HCT116 (cell line): ENCODE measurements at regions not wholly inside any gene's neighbourhood (a gene's known extent, or its start where the extent isn't known, plus 50 kb on each side); places are given as distances from the start of the nearest gene placed in this dataset.

Source experiments
- ATAC-seq: fragments of 200-7000 bp; cut with Tn5 transposase; 2 replicates; pipeline ENCODE4 v1.9.1; 2020; ENCODE audit warnings: mild to moderate bottlenecking, moderate library complexity
- BruUV-seq: library from RNA; stranded (reverse); fragments of 400-500 nt; replicated peaks from 2 replicates; lab custom pipeline; 2021; lab: Mats Ljungman, UMichigan
- CTCF ChIA-PET: fragments of 300-600 bp; sonication (Branson Sonifier 250); formaldehyde crosslinking; loops from one replicate; lab custom pipeline; 2021; ENCODE audit warnings: antibody characterized with exemption; lab: Charles Lee
- POLR2A ChIA-PET: fragments of 300-600, 350-600 bp; sonication (Branson Sonifier 250); formaldehyde crosslinking; loops from one replicate; lab custom pipeline; 2021; ENCODE audit warnings: antibody characterized with exemption; lab: Charles Lee
- RAD21 ChIA-PET, 2 experiments: fragments of 300-600 bp; sonication (Branson Sonifier 250); formaldehyde crosslinking; loops; one replicate each; lab custom pipeline; 2023; ENCODE audit warnings: low total read pairs in 2 of 2; ENCODE audit not compliant: uncharacterized antibody in 2 of 2, unreplicated experiment in 2 of 2, low non-redundant PET in 1 of 2; lab: Charles Lee
- DNase-seq: peaks from one replicate; pipeline ENCODE4 v3.0.0-alpha.2; 2010; ENCODE audit warnings: low read depth, low spot score
- H2AFZ ChIP-seq: fragments of 200-600 bp; shearing (Covaris generic), sonication (generic); 2 replicates; pipeline ENCODE4 v1.6.1; 2017; ENCODE audit warnings: low read depth, mixed run types, mixed read lengths, antibody characterized with exemption, low read length; ENCODE audit not compliant: poor library complexity, severe bottlenecking
- H3K27ac ChIP-seq: 2 replicates; pipeline ENCODE4 v1.5.1; 2012; ENCODE audit warnings: low read depth, low read length
- H3K27me3 ChIP-seq: fragments of 200-600 bp; sonication (generic); 2 replicates; pipeline ENCODE4 v1.6.1; 2016; ENCODE audit warnings: mixed run types, low read length, mixed read lengths; ENCODE audit not compliant: insufficient read depth
- H3K36me3 ChIP-seq, 2 experiments: fragments of 200-500 bp in 1 of 2; fragments of 200-600 bp in 1 of 2; sonication (Bioruptor generic) in 1 of 2; sonication (generic) in 1 of 2; 2 replicates each; pipeline versions ENCODE4 v1.5.1 to v1.6.1; 2014 to 2016; ENCODE audit warnings: low read length in 2 of 2, inconsistent platforms in 1 of 2, mixed read lengths in 1 of 2, mixed run types in 1 of 2; ENCODE audit not compliant: insufficient read depth in 2 of 2, control insufficient read depth in 1 of 2
- H3K4me1 ChIP-seq, 2 experiments: fragments of 200-600 bp in 1 of 2; sonication (generic) in 1 of 2; 2 replicates each; pipeline versions ENCODE4 v1.5.1 to v1.6.1; 2012 to 2017; ENCODE audit warnings: low read length in 2 of 2, inconsistent platforms in 1 of 2, mild to moderate bottlenecking in 1 of 2, mixed read lengths in 1 of 2, mixed run types in 1 of 2, moderate library complexity in 1 of 2; ENCODE audit not compliant: insufficient read depth in 2 of 2, control insufficient read depth in 1 of 2
- H3K4me2 ChIP-seq: fragments of 200-600 bp; sonication (generic); 2 replicates; pipeline ENCODE4 v1.6.1; 2017; ENCODE audit warnings: mixed run types, low read length, mixed read lengths
- H3K4me3 ChIP-seq, 2 experiments: fragments of 200-600 bp in 1 of 2; sonication (generic) in 1 of 2; replicated peaks in 1 of 2; 2 replicates each; pipeline ENCODE4 v1.5.1; 2011 to 2016; ENCODE audit warnings: low read length in 2 of 2, control low read depth in 1 of 2, low read depth in 1 of 2, mild to moderate bottlenecking in 1 of 2, mixed read lengths in 1 of 2, mixed run types in 1 of 2
- H3K79me2 ChIP-seq: fragments of 200-600 bp; sonication (generic); 2 replicates; pipeline ENCODE4 v1.6.1; 2017; ENCODE audit warnings: mild to moderate bottlenecking, mixed run types, low read length, moderate library complexity, mixed read lengths; ENCODE audit not compliant: insufficient read depth
- H3K9ac ChIP-seq: fragments of 200-600 bp; sonication (generic); 2 replicates; pipeline ENCODE4 v1.6.1; 2016; ENCODE audit warnings: low read length, mixed read lengths
- H3K9me2 ChIP-seq: fragments of 200-600 bp; sonication (generic), shearing (Covaris generic); 2 replicates; pipeline ENCODE4 v1.6.1; 2017; ENCODE audit warnings: mixed run types, mild to moderate bottlenecking, moderate library complexity; ENCODE audit not compliant: insufficient read depth
- H3K9me3 ChIP-seq, 2 experiments: fragments of 200-500 bp in 1 of 2; fragments of 200-600 bp in 1 of 2; sonication (Bioruptor generic) in 1 of 2; sonication (generic) in 1 of 2; 2 replicates each; pipeline ENCODE4 v1.6.1; 2014 to 2017; ENCODE audit warnings: low read length in 2 of 2, mixed read lengths in 2 of 2, inconsistent platforms in 1 of 2, low read depth in 1 of 2, mild to moderate bottlenecking in 1 of 2, mixed run types in 1 of 2, moderate library complexity in 1 of 2; ENCODE audit not compliant: control insufficient read depth in 1 of 2, insufficient read depth in 1 of 2
- H4K20me1 ChIP-seq: fragments of 200-600 bp; sonication (generic), shearing (Covaris generic); 2 replicates; pipeline ENCODE4 v1.6.1; 2017; ENCODE audit warnings: mixed run types, mild to moderate bottlenecking, moderate library complexity; ENCODE audit not compliant: insufficient read depth
- ATF3 ChIP-seq: IDR thresholded peaks from 2 replicates; pipeline ENCODE4 v1.6.1; 2012
- CBX3 ChIP-seq: IDR thresholded peaks from 2 replicates; pipeline ENCODE4 v1.6.1; 2012; ENCODE audit warnings: low read depth
- EZH2phosphoT487 ChIP-seq: fragments of 200-600 bp; IDR thresholded peaks from 2 replicates; pipeline ENCODE4 v1.6.1; 2018; ENCODE audit warnings: antibody characterized with exemption, borderline replicate concordance
- FOSL1 ChIP-seq: IDR thresholded peaks from 2 replicates; pipeline ENCODE4 v1.6.1; 2012; ENCODE audit warnings: low read depth
- SIN3A ChIP-seq: IDR thresholded peaks from 2 replicates; pipeline ENCODE4 v1.6.1; 2012; ENCODE audit warnings: low read depth
- SRF ChIP-seq: IDR thresholded peaks from 2 replicates; pipeline ENCODE4 v1.6.1; 2012; ENCODE audit warnings: low read depth
- YY1 ChIP-seq: IDR thresholded peaks from 2 replicates; pipeline ENCODE4 v1.6.1; 2011; ENCODE audit warnings: low read length, low read depth, moderate library complexity, mild to moderate bottlenecking; ENCODE audit not compliant: insufficient replicate concordance; ENCODE audit errors: extremely low read depth
- ZNF274 ChIP-seq: fragments of 200-500 bp; sonication (Bioruptor generic); IDR thresholded peaks from 2 replicates; pipeline ENCODE4 v1.6.1; 2014; ENCODE audit warnings: mild to moderate bottlenecking, low read depth, low read length, inconsistent platforms
- intact Hi-C: fragments of 100-400 bp; cut with micrococcal nuclease; formaldehyde crosslinking; loops from 2 replicates; pipeline ENCODE4 v1.10.0; 2022

DNA sequence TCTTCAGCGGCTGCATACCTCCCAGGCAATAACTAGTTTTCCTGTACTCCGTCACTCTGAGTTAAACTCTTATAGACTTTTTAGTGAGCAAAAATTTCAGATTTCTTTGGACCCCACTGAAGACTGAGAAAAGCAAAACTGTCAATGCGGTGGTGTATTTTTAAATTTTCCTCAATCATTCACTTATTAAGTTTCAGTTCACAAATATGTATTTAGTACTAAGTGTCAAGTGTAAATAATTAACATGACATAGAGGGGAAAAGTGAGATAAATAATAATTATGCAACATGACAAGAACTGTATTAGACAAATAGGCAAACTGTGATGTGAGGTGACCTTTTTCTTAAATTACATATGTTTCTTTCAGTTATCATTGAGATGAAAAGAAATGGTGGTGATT lies 124.4 kb downstream of the NAF1 start (continued):
- no peak for TF ChIP-seq ZNF274
- TF ChIP-seq ATF3: no peak
- no peak for TF ChIP-seq EZH2phosphoT487
- no peak for TF ChIP-seq YY1
- TF ChIP-seq CBX3: no peak

GRCh38 chr4:163017135-163017534 lies 149.6 kb downstream of the NAF1 start:
- no peaks in the 10 kb centered on the region for H3K27me3 ChIP-seq
- H4K20me1 ChIP-seq: no peaks in the 10 kb centered on the region
- no peaks in the 10 kb centered on the region for H3K79me2 ChIP-seq
- TF ChIP-seq SRF (no peak), FOSL1 (no peak)
- BruUV-seq: no TSS peak
- no peak overlapping the region for H3K27ac ChIP-seq
- CTCF ChIA-PET: no interaction called here
- ATAC-seq: no peak
- H3K4me1 ChIP-seq: no peaks in the 10 kb centered on the region
- H3K4me2 ChIP-seq: no peak overlapping the region
- H3K9ac ChIP-seq: no peak overlapping the region
- no peaks in the 10 kb centered on the region for H3K9me3 ChIP-seq
- H2AFZ ChIP-seq: no peak overlapping the region
- DNase-seq: no peak
- intact Hi-C loops: no loop called here
- H3K4me3 ChIP-seq: no peak overlapping the region
- no peaks in the 10 kb centered on the region for H3K9me2 ChIP-seq
- RAD21 ChIA-PET: no interaction called here
- no peaks in the 10 kb centered on the region for H3K36me3 ChIP-seq
- POLR2A ChIA-PET: no interaction called here

DNA sequence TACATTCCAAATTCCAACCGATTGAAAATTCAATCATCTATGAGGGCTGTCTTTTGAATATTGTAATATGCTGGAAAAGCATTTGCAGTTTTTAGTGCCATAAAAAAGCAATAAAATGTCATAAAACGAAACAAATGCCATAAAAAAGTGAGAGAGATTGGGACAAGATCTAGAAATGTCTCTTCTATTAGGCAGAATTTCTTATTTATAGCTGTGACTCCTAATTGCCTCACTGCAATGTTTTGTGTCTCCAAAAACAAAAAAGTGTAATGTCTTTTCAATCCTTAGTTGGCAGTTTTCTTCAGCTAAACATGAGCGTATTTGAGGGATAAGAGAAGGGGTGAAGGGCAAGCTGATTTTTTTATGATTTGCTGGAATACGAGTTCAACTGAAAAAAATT lies 153.9 kb downstream of the NAF1 start:
- BruUV-seq: no TSS peak
- TF ChIP-seq SIN3A (no peak), EZH2phosphoT487 (no peak), CBX3 (no peak)
- no peak for DNase-seq
- ChIA-PET POLR2A (interaction anchor here (1.0 kb wide), 1 partner anchor 9 kb away, joined by 6 read pairs; no protein-coding TSS in a partner anchor), RAD21 (no interaction called here), CTCF (interaction anchor here (0.7 to 1.0 kb wide), 2 partner anchors 25 to 538 kb away, joined by 3 read pairs; no protein-coding TSS in a partner anchor)
- no peak overlapping the region for H2AFZ ChIP-seq
- H3K9ac ChIP-seq: no peak overlapping the region
- no peaks in the 10 kb centered on the region for H3K79me2 ChIP-seq
- no peak overlapping the region for H3K27ac ChIP-seq
- H3K4me3 ChIP-seq: no peak overlapping the region
- no peaks in the 10 kb centered on the region for H3K4me1 ChIP-seq
- no peaks in the 10 kb centered on the region for H3K9me3 ChIP-seq
- ATAC-seq: no peak
- no peaks in the 10 kb centered on the region for H4K20me1 ChIP-seq
- intact Hi-C loops: no loop called here
- no peaks in the 10 kb centered on the region for H3K9me2 ChIP-seq
- no peak overlapping the region for H3K4me2 ChIP-seq
- no peaks in the 10 kb centered on the region for H3K27me3 ChIP-seq
- H3K36me3 ChIP-seq: no peaks in the 10 kb centered on the region
